NB4 (cell line): ENCODE measurements at regions not wholly inside any gene's neighbourhood (a gene's known extent, or its start where the extent isn't known, plus 50 kb on each side); places are given as distances from the start of the nearest gene placed in this dataset.

Experiments used
- DNase-seq: peaks from one replicate; pipeline ENCODE4 v3.0.0; 2010; ENCODE audit warnings: low read depth
- H3K4me3 ChIP-seq: one replicate; pipeline ENCODE4 v1.5.1; 2011; ENCODE audit warnings: mild to moderate bottlenecking, low read depth, low read length, moderate library complexity
- MYC ChIP-seq: IDR thresholded peaks from 2 replicates; pipeline ENCODE4 v1.6.1; 2011; ENCODE audit warnings: low read depth, low read length
- POLR2A ChIP-seq: IDR thresholded peaks from 2 replicates; pipeline ENCODE4 v1.6.1; 2011; ENCODE audit warnings: mild to moderate bottlenecking; ENCODE audit not compliant: insufficient read length; ENCODE audit errors: extremely low read depth
- TF ChIP-seq, protein P1 (sequence below): IDR thresholded peaks from one replicate; pipeline ENCODE4 v1.5.1; 2012; ENCODE audit warnings: low read depth, low read length
- TF ChIP-seq, protein P2 (sequence below): IDR thresholded peaks from 2 replicates; pipeline ENCODE4 v1.6.1; 2011; ENCODE audit warnings: low read depth, low read length

DNA sequence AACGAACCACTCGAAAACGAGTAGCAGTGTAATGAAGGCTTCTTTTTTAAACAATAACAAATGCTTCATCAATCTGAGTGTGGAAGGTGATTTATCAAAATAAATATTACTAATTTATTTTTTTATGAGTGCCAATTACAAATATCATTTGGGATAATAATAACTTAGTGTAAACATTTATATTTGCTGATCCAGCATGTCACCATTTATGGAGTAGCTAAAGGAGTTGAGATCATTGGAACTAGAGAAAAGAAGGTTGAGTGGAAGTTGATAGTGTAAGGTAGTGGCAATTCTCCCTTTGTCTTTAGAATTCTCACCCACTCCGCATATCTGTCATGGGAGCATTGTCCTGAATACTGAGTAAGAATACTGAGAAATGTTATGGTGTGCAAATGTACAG is 67.1 kb upstream of the KIF26B start:
- DNase-seq, result no peak
- H3K4me3 ChIP-seq, result no peak overlapping the region
- no peak for TF ChIP-seq MYC
- TF ChIP-seq, protein P1, sequence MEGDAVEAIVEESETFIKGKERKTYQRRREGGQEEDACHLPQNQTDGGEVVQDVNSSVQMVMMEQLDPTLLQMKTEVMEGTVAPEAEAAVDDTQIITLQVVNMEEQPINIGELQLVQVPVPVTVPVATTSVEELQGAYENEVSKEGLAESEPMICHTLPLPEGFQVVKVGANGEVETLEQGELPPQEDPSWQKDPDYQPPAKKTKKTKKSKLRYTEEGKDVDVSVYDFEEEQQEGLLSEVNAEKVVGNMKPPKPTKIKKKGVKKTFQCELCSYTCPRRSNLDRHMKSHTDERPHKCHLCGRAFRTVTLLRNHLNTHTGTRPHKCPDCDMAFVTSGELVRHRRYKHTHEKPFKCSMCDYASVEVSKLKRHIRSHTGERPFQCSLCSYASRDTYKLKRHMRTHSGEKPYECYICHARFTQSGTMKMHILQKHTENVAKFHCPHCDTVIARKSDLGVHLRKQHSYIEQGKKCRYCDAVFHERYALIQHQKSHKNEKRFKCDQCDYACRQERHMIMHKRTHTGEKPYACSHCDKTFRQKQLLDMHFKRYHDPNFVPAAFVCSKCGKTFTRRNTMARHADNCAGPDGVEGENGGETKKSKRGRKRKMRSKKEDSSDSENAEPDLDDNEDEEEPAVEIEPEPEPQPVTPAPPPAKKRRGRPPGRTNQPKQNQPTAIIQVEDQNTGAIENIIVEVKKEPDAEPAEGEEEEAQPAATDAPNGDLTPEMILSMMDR, result no peak
- TF ChIP-seq, protein P2, sequence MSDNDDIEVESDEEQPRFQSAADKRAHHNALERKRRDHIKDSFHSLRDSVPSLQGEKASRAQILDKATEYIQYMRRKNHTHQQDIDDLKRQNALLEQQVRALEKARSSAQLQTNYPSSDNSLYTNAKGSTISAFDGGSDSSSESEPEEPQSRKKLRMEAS, result no peak
- no peak for TF ChIP-seq POLR2A

DNA sequence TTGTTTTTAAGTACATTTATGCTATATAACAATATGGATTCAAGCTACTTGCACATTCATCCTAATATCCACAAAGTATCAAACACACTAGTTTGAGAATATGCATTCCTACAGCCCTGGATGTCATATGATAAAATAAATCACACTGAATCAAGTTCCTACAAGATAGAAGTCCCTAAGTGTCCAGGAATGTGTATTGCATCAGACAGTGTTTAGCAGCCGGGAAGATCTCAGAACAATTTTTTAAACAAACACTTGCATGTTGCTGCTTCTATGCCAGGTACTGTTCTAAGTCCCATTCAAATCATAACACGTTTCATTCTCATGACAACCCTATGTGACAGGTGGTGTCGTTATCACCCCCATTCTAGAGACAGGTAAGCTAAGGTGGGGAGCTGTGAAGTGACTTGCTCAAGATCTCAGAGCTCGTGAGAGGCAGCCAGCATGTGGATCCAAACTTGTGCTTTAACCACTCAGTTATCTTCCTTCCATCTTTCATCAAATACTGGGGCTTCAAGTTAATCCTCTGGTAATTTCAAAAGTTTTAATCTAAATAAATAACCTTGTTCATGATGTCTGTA is 68.3 kb upstream of the KIF26B start:
- no peak overlapping the region for H3K4me3 ChIP-seq
- no peak for DNase-seq
- TF ChIP-seq POLR2A (no peak), MYC (no peak)
- TF ChIP-seq, protein P2, result no peak
- TF ChIP-seq, protein P1, result no peak

DNA sequence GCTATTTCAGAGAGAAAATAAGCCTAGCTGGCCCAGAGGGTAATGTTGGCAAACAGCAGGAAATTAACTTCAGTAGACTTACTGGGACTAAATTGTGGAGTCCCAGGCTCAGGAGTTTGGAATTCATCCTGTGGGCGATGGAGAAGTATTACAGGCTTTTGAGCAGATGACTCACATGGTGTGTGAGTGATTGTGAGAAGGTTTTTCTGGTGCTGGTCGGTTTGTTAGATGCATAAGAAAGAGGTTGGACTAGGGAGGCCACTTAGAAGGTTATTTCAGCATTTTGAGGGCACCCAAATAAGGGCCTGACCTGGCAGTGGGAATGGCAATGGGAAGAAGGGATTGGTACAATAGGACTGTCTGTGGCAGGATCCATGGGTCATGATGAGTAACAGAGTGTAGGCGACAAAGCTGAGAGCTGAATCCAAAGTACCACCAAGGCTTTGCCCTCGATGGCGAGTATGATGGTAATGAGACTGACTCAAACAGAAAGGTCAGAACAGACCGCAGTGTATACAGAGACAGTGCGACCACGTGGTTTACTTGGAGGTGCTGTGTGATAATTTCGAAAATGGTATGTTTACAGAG is 69.2 kb upstream of the KIF26B start:
- no peak for DNase-seq
- no peak overlapping the region for H3K4me3 ChIP-seq
- TF ChIP-seq MYC (no peak), POLR2A (no peak)
- TF ChIP-seq, protein P1, result no peak

DNA sequence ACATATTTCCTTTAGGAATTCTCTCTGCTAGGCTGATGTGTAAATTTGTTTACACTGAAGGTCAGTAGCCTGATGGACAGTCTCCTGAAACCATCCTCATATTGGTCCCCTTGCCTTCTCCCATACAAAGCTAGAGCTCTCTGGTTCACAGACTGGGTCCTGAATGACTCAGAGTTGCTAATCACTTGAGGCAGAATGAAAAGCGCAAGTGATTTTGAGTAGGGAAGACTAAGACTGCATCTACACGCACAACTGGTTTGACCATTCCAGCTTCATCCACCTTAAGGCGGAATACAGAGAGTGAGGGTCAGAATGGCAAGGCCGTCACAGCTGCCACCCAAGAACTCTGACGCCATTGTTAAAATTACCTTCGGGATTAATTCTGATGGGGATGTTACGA is 70.2 kb upstream of the KIF26B start:
- no peak overlapping the region for H3K4me3 ChIP-seq
- no peak for DNase-seq
- no peak for TF ChIP-seq MYC
- TF ChIP-seq, protein P2, result no peak
- TF ChIP-seq, protein P1, result no peak
- no peak for TF ChIP-seq POLR2A

DNA sequence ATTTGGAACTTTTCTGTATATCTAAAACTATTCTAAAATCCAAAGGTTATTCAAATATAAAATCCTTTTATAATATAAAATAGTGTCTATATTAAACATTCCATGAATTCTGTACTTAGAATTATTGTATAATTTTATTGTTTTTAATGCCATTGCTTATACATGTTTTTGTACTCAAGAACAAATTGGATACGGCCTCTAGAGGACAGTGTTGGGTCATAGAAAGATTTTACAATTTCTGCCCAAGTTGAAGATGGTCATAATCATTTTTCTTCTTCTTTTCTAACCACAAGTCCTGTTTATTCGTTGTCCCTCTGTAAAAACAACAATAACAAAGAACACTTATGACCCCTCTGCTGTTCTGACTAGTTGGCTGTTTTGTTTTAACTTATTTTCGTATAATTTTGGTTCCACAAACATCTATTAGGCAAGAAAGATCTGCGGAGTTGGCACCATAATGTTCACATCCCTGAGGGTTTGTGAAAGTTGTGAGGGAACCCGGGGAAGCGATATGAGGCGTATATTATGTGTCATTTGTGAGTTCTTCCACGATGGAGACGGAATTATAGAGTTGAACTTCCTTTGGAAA is 75.7 kb upstream of the KIF26B start:
- TF ChIP-seq, protein P1, result peak; percentile 62
- TF ChIP-seq MYC (no peak), POLR2A (no peak)
- TF ChIP-seq, protein P2, result no peak
- no peak overlapping the region for H3K4me3 ChIP-seq
- peak; percentile 57 for DNase-seq
